DMS79 (cell line): ENCODE measurements at regions not wholly inside any gene's neighbourhood (a gene's known extent, or its start where the extent isn't known, plus 50 kb on each side); places are given as distances from the start of the nearest gene placed in this dataset.

Source experiments
- DNase-seq: peaks from one replicate; lab custom pipeline; 2025; lab: John Stamatoyannopoulos, UW

DNA sequence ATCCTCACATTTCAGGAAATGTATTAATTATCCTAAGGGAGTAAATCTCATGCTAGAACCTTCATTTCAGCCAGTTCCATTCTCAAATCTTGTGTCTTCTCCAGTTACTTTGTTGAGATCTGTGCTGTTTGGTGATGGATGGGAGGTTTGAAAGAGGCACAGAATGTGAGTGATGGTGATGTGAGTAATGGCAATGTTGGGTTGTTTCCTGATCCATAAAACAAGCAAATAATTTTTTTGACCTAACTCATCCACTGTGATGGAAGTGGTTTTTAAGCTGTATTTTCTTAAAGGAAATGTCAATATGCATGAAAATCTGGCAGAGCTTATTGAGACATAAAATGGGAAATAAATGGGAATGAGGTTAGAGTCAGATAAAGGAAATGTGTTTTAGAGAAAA lies 214.7 kb downstream of the CHRM3 start:
- DNase-seq, result no peak

DNA sequence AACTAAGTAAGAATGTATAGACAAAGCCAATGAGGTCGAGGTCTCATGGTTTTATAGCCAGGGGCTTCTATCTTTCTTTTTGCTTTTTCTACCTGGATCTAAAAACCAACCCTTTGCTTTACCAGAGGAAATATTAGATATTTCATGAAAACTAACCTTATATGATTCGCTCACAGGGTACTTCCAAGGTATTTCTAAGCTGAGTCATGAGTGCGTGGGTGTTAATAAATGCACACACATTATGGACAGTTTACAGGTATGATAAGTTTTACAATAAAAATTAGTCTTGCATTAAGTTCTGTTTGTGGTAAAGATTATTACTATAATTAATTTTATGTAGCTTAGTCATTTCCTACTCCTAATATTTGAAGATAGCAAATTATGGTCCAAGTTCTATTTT lies 217.2 kb downstream of the CHRM3 start:
- no peak for DNase-seq

DNA sequence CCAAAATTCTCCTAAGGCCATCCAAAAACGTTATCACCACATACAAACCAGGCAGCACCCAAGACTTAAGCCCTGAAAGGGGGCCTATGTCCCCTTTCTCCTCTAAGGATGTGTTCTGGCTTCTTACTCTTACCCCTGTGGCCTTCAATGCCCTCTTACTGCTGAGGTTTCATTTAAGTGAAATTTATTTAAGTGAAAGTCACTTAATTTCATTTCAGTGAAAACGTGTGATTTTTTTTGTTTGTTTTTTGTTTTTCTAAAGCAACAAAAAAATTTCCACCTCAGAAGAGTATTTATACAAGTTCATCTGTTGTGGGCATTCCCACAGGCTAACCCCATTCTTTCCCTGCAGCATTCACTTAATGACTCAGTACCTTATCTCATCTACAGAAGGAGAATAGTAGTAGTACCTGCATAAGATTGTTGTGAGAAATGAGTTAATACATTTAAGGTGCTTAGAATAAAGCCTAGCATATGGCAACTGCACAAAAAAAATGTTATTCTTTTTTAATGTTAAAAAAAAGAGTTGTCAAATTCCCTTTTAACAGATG lies 220.6 kb downstream of the CHRM3 start:
- DNase-seq, result no peak

DNA sequence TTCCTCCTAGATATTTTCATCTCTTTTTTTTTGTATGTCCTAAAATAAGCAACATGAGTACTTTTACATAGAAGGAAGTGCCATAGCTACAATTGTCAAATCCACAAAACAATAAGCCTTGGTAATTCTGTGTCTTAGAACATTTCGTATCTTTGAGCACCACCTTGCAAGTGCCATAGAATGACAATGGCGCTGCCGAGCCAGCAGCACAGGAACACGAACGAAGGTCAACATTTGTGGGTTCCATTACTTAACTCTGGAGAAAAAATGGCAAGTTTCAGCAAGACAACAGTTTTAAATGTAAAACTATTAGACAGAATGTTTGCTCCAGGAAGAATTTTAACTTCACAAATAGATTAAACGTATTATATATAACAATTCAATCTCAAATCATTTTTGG lies 222.1 kb downstream of the CHRM3 start:
- DNase-seq, result no peak

DNA sequence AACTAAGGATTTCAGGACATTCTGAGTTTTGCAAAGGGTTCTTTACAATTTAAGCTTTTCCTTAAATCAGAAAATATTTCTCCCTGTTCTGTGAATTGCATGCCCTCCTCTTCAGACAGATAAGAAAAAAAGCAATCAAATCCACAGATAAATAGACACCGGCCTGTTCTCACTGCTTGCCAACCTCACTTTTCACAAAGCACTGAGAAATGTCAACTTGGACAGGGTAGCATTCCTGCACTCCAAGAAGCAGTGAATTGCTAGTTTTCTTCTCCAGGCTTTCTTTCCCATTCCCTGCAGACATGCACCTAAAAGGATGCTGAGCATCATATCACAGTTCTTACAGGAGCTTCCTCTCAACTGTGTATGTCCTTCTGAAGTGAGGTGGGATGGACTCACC lies 226.0 kb downstream of the CHRM3 start:
- no peak for DNase-seq

DNA sequence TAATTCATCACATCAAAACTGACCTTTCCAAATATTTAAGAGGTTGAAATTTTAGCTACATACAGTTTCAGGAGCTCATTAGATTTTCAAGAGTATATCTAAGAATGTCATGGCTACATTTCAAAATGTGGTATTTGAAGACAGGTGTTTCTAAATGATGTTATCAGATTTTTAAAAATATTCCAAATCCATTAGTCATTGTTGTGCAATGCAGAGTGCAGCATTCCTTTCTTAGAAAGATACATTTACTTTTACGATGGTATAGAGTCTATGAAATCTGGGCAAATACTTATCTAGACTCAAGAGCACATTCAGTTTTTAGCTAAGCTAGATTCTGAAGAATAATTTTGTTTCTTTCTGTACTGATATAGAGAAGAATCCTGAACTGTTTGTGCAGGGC lies 230.3 kb downstream of the CHRM3 start:
- no peak for DNase-seq

DNA sequence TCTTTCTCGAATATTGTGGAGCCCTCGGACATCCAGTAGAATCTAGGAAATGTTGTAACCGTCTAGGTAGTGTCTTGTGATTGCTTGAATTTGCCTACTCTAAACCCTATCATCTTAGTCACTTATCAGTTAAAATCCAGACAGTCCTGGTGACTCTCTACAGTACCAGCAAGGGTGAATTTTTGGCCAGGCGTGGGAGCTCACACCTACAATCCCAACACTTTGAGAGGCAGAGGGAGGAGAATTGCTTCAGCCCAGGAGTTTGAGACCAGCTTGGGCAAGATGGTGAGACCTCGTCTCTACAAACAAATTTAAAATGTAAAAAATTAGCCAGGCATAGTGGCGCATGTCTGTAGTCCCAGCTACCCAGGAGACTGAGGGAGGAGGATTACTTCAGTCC lies 230.9 kb downstream of the CHRM3 start:
- DNase-seq, result no peak

DNA sequence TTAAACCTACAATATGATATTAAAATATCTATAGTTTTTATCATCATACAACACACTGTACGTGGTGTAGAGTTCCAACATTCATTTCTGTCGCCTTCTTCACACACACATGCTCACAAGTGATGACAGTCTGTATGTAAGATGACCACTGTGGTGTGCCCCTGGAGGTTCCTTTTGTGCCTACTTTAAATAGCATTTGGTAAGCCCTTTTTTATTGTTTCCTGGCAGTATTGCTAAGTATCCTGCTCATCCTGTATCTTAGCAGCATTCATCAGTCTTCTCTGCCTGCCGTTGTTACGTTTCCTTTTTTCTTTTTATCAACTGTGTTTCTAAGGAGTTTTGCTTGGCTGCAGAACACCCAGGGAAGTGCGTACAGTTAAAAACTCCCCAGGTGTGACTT lies 231.4 kb downstream of the CHRM3 start:
- DNase-seq, result no peak

DNA sequence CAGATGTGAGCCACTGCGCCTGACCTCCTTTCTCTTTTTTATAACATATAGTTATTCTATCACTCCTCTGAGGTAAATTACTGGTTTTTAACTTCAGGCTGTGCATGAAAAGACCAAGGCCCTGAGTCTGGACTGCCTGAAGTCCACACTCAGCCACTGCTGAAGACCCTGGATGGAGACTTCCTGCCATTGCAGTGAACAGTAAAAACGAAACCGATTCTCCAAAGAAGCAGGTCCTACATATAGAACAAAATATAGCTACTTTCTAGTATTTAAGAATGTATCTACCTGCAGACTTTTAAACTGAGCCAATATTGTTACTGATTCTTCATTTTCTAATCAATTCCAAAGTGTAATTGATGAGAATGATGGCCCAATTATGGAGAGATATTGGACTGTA lies 232.8 kb downstream of the CHRM3 start:
- DNase-seq, result no peak

DNA sequence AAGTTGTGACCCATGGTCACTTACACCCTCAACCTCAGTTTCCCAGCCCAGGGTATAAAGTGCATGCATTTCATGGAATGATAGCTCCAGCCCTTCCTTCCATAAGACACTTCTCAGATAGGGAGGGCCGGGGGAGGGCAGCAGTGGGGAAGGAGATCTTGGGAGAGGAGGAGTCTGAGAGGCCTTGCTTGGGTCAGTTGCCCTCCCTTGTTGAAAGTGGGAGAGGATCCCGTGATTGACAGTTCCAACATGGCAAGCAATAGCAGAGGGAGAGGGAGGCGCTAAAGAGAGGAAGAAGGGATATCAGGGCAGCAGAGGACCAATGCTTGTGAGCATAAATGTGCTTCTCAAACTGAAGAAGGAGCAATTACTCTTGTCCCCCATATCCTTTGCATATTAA lies 244.4 kb downstream of the CHRM3 start:
- no peak for DNase-seq

DNA sequence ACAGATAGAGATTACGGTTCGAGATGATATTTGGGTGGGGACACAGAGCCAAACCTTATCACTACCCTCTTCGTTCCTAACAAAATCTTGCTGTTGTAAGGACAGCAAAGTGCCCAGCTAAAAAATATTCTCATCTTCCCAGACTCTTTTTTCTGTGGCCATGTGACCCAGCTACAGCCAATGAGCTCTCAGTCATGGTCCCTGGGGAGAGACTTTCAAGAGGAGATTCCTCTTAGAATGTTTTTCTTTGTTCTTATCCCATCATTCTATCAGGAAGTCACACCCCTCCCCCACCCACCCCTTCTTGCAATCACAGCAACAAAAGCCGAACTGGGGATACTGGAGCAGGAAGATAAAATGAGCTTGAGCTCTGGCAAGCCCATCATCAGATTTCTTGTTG lies 247.1 kb downstream of the CHRM3 start:
- DNase-seq, result no peak

DNA sequence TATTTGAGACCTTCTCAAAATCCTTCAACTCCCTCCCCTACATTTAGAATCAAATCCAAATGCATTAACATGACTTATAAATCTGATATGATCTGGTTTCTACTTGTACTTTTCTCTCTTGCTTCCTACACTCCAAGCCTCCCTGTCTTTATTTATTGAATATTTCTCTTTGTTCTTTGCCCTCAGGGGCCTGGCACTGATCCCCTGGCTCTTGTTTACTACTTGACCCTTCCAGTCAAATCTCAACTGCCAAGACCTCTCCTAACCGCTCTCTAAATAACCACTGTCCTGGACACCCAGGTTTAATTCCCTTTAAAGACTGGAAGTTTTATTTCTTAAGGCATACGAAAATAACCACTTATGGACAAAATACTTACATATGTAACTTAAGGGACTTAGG lies 248.9 kb downstream of the CHRM3 start:
- no peak for DNase-seq

DNA sequence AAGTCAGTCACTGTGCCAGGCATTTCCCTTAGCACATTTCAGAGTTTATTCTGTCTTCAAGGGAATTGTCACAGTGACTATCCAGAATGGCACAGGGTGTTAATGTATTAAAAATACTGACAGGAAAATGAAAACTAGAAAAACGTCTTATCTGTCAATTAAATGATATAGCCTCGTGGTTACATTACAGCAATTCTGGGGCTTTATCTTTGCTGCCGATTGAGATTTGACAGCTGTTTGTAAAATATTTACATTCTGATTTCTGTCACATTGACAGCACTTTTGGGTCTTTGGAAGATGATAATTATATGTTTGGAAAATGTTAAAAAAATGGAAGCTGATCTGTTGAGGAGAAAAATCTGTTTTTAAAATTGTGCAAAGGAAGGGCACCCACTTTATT lies 250.0 kb downstream of the CHRM3 start:
- DNase-seq, result no peak

DNA sequence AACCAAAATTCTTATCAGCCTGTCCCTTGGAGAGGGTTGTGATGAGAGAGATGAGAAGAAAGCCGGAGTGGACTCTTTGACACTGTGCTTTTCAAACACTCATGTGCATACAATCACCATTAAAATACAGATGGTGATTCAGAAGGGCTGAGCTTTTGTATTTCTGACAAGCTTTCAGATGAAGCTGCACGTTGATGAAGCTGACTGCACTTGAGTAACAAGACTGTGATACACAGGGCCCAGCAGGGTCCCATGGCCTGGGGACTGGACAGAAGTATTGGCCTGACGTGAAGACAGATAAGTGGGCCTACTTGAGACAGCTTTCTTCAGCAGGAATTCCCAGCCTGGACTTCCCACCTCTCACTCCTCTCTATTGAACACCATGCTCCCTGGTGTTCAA lies 258.2 kb downstream of the CHRM3 start:
- no peak for DNase-seq

DNA sequence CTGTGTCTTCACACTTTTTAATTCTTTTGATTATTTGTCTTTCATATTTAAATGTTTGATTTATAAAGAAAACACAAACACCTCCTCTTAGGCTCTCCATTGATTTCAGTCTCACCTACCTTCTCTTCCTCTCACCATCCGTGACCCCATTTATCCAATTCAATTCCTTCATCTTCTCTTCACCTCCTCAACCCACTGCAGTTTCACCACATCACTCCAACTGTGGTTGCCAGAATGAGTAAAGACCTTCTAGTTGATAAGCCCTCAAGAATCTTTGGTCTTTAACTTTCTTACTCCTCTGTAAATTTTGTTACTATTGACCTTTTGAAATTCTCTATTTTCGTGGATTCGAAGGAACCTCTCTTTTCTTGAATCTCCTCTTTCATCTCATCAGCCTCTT lies 260.7 kb downstream of the CHRM3 start:
- DNase-seq, result no peak

DNA sequence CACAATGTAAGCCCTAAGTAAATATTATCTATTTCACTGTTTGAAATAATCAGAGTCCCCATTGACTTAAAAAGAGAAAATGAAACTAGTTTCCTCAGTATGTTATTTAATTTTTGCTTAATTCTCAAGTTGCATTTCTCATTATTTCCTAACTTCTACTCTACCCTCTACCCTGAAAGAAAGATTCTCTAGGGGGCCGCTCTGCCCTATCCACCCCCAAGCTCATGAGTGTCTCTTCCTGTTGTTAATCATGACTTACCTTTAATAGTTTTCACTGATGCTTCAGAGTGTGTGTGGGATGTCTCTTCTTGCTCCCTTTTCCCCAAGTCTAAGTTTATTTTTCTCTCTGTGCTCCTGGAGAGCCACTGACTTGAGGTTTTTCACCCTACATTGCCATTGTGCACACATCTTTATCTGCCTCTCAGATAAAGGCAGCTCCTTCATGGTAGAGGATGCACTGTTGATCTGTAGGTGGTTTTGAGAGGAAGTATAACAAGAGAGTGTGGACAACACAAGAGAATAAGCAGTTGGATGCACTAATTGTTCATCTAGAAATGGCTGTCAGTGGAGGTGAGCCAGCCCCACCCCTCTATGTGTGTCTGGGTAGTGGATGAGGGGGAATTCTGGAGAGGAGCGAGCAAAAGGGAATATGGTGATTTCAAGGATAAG lies 261.7 kb downstream of the CHRM3 start:
- no peak for DNase-seq

DNA sequence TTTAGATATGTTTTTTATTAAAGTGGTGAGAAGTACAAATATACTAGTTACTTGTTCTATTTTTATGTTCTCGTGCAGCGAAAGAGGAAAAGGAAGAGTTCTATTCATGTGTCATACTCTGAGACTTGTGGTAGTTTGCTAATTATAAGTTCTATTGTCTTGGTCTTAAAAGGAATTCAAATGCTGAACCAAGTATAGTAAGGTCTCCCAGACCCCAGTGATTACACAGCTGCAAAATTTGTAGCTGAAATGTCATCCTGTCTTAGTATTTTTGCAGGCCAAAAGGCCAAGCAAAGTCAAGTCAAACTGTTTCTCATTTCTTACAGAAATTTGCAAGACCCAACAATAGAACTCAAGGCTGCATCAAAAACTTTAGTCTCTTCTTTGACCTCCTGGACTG lies 268.7 kb downstream of the CHRM3 start:
- DNase-seq, result no peak

DNA sequence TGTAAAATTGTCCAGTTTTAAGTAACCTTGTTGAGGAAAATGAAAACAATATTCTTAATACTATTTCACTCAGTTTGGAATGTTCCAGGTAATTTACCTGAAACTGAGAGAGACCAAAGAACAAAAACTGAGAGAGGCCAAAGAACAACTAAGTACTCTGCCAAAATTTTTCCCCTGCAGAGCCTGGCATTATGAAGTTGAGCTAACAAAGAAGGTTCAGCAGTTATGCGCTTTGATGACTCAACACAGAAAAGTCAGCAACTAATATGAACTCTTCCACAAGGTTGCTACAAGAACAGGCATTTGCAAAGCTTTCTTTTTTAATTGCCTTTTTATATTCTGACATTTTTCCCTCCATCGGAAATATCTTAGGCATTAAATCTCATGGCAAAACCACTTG lies 270.9 kb downstream of the CHRM3 start:
- DNase-seq, result no peak

DNA sequence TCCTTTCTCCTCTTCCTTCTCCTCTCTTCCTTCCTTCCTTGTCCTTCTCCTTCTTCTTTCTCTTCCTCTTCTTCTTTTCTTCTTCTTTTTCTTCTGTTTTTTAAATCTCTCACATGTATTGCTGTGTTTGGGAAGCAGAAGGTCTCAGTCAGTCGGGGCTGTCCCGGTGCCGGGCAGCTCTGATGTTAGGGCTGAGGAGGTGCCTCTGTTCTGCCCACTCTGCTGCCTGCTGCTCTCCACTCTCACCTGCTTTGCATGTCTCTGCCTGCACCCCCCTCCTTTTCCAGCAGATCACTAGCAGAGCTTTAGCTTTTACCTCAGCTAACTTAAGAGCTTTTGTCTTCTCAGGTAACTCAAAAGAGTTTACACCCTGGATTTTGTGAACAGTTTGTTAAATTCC lies 276.6 kb downstream of the CHRM3 start:
- no peak for DNase-seq

DNA sequence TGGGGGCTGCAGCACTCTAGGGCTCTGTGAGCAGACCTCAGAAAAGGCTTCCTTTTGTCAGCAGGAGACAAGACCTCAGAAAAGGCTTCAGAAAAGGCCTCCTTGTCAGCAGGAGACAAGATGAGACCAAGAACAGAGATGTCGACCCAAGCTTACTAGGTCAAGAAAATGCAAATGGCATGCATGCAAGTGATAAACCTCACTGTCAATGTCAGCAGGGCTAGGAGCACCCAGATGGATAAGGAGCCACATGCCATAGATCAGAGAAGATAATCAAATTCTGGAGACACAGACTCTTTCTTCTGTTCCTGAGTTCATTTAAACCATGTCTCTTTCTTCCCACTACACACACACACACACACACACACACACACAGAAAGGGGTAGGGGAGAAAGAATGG lies 285.9 kb downstream of the CHRM3 start:
- no peak for DNase-seq

DNA sequence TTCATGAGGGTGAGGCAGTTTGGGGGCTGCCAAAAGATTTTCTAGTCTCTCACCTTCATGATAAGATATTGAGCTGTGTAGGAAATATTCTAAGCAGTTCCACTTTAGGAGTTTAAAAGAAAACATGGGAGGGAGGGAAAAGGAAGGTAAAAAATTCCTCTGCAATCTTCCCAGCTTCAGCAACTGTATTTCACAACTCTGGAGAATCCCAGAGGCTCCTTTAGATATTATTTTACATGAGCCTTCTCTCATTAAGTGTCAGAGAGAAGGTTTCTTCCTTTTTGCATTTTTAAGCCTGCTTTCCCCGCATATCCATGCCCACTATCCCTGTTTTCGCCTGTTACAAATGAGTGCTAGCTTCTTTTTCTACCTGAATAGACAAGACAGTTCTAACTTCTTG lies 289.4 kb downstream of the CHRM3 start:
- DNase-seq, result no peak

DNA sequence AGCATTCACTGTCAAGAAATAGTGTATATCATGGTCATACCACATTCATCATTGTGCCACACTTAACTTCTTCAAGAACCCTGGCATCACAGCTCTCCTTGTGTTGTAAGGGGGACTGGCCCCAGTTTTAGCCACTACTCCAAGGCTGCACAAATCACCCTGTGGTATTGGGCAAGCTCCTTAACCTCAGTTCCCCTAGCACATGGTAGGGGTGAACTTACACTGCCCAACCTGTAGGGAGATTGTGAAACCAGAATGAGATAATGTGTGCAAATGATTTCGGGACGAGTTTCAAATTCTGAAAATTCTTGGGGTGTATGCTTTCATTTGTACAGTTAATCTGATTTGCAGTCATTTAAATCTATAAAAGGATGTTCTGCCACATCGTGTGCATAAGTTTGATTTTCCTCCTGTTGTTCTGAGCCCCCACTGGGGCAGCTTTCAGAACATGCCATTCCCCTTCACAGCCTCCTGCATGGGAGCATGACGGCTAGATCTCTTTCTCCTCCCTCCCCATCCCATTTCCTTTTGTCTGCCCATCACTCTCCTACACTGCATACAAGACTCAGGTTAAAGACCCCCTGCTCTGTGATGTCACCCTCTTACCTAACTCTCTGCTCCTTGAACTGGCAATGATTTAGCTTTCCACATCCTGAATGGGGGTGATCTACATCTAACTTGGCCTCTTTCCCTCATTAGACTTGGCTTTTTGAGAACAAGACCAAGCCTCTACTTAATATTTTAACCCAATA lies 290.3 kb downstream of the CHRM3 start:
- no peak for DNase-seq

DNA sequence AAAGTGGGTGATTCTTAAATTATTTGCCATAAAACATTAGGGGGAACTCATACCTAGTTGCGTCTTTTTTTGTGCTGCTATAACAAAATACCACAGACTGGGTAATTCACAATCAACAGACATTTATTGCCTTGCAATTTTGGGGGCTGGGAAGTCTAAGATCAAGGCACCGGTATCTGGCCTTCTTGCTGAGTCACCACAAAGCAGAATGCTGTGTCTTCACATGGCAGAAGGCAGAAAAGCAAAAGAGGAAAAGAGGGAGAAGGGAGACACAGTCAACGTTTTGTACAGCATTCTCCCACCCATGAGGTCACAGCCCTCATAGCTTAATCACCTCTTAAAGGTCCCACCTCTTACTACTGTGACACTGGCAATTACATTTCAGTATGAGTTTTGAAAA lies 291.0 kb downstream of the CHRM3 start:
- no peak for DNase-seq

DNA sequence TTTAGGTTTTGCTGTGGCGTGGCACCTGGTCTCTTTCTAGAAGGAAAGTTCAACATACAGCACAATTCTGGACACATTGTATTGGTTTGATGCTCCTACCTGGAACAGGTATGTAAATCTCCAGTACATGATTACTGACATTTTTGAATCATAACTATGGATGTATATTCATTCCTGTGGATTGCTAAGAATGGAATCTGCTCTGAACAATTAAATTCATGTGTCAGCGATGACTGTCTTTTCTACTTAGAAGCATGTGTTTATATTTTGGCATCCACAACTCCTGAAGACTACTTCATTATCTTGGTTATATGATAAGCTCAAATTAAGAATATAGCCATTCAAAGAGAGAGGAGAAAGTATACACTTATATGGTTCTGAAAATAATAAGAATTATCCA lies 291.8 kb downstream of the CHRM3 start:
- DNase-seq, result no peak
